Neural cell (in vitro differentiated cells): ENCODE measurements at regions not wholly inside any gene's neighbourhood (a gene's known extent, or its start where the extent isn't known, plus 50 kb on each side); places are given as distances from the start of the nearest gene placed in this dataset.

ENCODE experiments used
- H2AFZ ChIP-seq: fragments of 200-600, 300-800 bp; sonication (generic), shearing (Covaris generic); 2 replicates; pipeline ENCODE4 v1.6.0; 2014; ENCODE audit warnings: low read depth, mild to moderate bottlenecking, antibody characterized with exemption, low read length, moderate library complexity
- H3F3A ChIP-seq: fragments of 200-600 bp; shearing (Covaris generic); 2 replicates; pipeline ENCODE4 v1.6.1; 2016; ENCODE audit warnings: mild to moderate bottlenecking, moderate library complexity, mixed read lengths, antibody characterized with exemption, low read length; ENCODE audit not compliant: insufficient read depth, poor library complexity, severe bottlenecking
- H3K27ac ChIP-seq: fragments of 200-600, 300-800 bp; sonication (generic), shearing (Covaris generic); 2 replicates; pipeline ENCODE4 v1.5.1; 2014; ENCODE audit warnings: mild to moderate bottlenecking, low read length, moderate library complexity
- H3K27me3 ChIP-seq: fragments of 300-800, 200-600 bp; sonication (generic), shearing (Covaris generic); 2 replicates; pipeline ENCODE4 v1.6.0; 2014; ENCODE audit warnings: mild to moderate bottlenecking, low read depth, low read length, moderate library complexity; ENCODE audit not compliant: insufficient read depth
- H3K36me3 ChIP-seq: fragments of 300-800, 200-600 bp; sonication (generic), shearing (Covaris generic); 2 replicates; pipeline ENCODE4 v1.5.1; 2014; ENCODE audit warnings: mild to moderate bottlenecking, antibody characterized with exemption, low read length, moderate library complexity; ENCODE audit not compliant: insufficient read depth
- H3K4me2 ChIP-seq: fragments of 300-800, 200-600 bp; sonication (generic), shearing (Covaris generic); 2 replicates; pipeline ENCODE4 v1.6.0; 2014; ENCODE audit warnings: mild to moderate bottlenecking, low read length
- H3K4me3 ChIP-seq: fragments of 300-800, 200-600 bp; sonication (generic), shearing (Covaris generic); 2 replicates; pipeline ENCODE4 v1.5.1; 2014; ENCODE audit warnings: mild to moderate bottlenecking, low read length, moderate library complexity
- H3K79me2 ChIP-seq: fragments of 200-600 bp; shearing (Covaris generic); replicated peaks from 2 replicates; pipeline ENCODE4 v1.6.0; 2014; ENCODE audit warnings: mild to moderate bottlenecking, low read length, moderate library complexity; ENCODE audit not compliant: insufficient read depth
- H3K9ac ChIP-seq: fragments of 300-800, 200-600 bp; sonication (generic), shearing (Covaris generic); 2 replicates; pipeline ENCODE4 v1.6.1; 2016; ENCODE audit warnings: mild to moderate bottlenecking, low read length, mixed read lengths
- H3K9me2 ChIP-seq: fragments of 200-600 bp; shearing (Covaris generic); 2 replicates; pipeline ENCODE4 v1.6.1; 2016; ENCODE audit warnings: mild to moderate bottlenecking, low read length, mixed read lengths; ENCODE audit not compliant: insufficient read depth
- H3K9me3 ChIP-seq: fragments of 200-600, 300-800 bp; sonication (generic), shearing (Covaris generic); 2 replicates; pipeline ENCODE4 v1.6.1; 2016; ENCODE audit warnings: mild to moderate bottlenecking, mixed run types, low read length, moderate library complexity, mixed read lengths
- H4K20me1 ChIP-seq: fragments of 200-600 bp; shearing (Covaris generic); 2 replicates; pipeline ENCODE4 v1.6.1; 2016; ENCODE audit warnings: mild to moderate bottlenecking, mixed run types; ENCODE audit not compliant: insufficient read depth
- EP300 ChIP-seq: fragments of 450-650 bp; conservative IDR thresholded peaks from 2 replicates; pipeline ENCODE4 v1.6.1; 2014; ENCODE audit warnings: antibody characterized with exemption, mild to moderate bottlenecking, moderate library complexity; ENCODE audit not compliant: poor library complexity, severe bottlenecking
- EZH2 ChIP-seq: fragments of 200-600, 300-800 bp; shearing (Covaris generic), sonication (generic); IDR thresholded peaks from 2 replicates; pipeline ENCODE4 v1.6.1; 2014; ENCODE audit warnings: antibody characterized with exemption, low read length, borderline replicate concordance, mild to moderate bottlenecking; ENCODE audit not compliant: insufficient read depth, poor library complexity, severe bottlenecking
- MXI1 ChIP-seq: fragments of 450-650 bp; conservative IDR thresholded peaks from 2 replicates; pipeline ENCODE4 v1.6.1; 2014; ENCODE audit warnings: antibody characterized with exemption, mild to moderate bottlenecking; ENCODE audit not compliant: poor library complexity, severe bottlenecking
- POLR2AphosphoS5 ChIP-seq: IDR thresholded peaks from 2 replicates; pipeline ENCODE4 v1.6.1; 2012
- RAD21 ChIP-seq: fragments of 450-650 bp; conservative IDR thresholded peaks from 2 replicates; pipeline ENCODE4 v1.6.1; 2014; ENCODE audit warnings: antibody characterized with exemption, mild to moderate bottlenecking, moderate library complexity
- REST ChIP-seq: IDR thresholded peaks from 2 replicates; pipeline ENCODE4 v1.6.1; 2012; ENCODE audit warnings: borderline replicate concordance
- SMC3 ChIP-seq: fragments of 450-650 bp; conservative IDR thresholded peaks from 2 replicates; pipeline ENCODE4 v1.6.1; 2014; ENCODE audit warnings: antibody characterized with exemption, mild to moderate bottlenecking, moderate library complexity; ENCODE audit not compliant: poor library complexity
- TAF1 ChIP-seq: IDR thresholded peaks from 2 replicates; pipeline ENCODE4 v1.6.1; 2012; ENCODE audit warnings: low read depth
- TF ChIP-seq, protein P1 (sequence below): fragments of 450-650 bp; IDR thresholded peaks from 2 replicates; pipeline ENCODE4 v1.5.1; 2014; ENCODE audit warnings: antibody characterized with exemption, mild to moderate bottlenecking, moderate library complexity; ENCODE audit not compliant: poor library complexity, severe bottlenecking

DNA sequence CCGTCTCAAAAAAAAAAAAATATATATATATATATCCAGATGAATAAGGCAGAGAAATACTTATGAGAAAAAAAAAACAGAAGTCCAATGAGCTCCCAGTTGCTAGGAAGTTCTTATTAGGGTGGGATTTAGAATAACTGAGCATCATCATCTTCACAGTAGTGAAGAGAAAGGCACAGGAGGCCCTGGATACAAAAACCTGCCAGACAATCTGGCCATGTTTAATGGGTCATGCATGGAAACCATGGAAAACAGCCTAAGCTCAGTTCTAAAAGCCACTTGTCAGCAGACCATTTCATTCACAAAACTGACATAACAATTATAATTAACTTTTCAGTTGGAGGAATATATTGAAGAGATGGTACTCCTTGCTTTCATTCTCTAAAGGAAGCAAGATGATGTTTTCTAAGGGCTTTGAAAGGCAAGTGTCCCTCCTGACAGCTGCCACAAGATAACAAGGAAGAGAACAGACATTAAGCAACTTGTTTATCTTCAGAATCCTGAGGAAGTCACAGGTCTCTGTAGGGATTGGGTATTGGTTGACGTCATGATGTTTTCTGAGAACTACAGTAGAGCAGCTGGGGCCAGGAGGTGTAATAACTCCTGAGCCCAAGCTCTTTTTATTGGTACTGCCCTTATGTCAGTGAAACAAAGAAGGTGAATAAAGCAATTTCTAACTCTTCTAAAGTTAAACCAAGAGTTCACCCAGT lies 463.1 kb downstream of the DMAC1 start:
- H3K27me3 ChIP-seq: no peaks in the 10 kb centered on the region
- H3F3A ChIP-seq: no peaks in the 10 kb centered on the region
- no peak overlapping the region for H2AFZ ChIP-seq
- H3K36me3 ChIP-seq: no peaks in the 10 kb centered on the region
- H3K9me3 ChIP-seq: no peaks in the 10 kb centered on the region
- H3K9ac ChIP-seq: no peak overlapping the region
- no peak overlapping the region for H3K4me3 ChIP-seq
- TF ChIP-seq POLR2AphosphoS5: peak; percentile 49
- TF ChIP-seq MXI1: no peak
- TF ChIP-seq TAF1: no peak
- peak; percentile 85 for TF ChIP-seq EP300
- no peak for TF ChIP-seq SMC3
- no peak for TF ChIP-seq RAD21
- H4K20me1 ChIP-seq: no peaks in the 10 kb centered on the region
- no peaks in the 10 kb centered on the region for H3K9me2 ChIP-seq
- H3K79me2 ChIP-seq: no peaks in the 10 kb centered on the region
- H3K27ac ChIP-seq: peak overlapping the region; percentile 53
- H3K4me2 ChIP-seq: no peak overlapping the region

DNA sequence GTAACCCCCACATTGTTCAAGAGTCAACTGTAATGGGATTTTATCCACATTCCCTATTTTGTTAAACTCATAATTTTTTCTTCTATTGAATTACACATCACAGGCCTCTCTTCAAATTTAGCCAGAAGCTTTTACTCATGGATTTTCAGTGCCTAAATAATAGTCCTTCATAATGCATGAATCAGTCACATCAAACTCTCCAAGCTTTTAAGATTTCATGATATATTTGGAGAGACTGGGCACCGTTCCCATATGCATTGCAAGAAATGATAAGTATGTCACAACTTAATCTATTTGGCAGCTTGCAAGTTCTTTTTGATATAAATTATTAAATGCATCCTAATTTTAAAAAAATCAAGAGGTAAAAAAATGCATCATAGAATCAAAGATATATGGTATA lies 465.9 kb downstream of the DMAC1 start:
- H3K27me3 ChIP-seq: no peaks in the 10 kb centered on the region
- H3K9ac ChIP-seq: no peak overlapping the region
- no peaks in the 10 kb centered on the region for H3K36me3 ChIP-seq
- H3K79me2 ChIP-seq: no peaks in the 10 kb centered on the region
- no peaks in the 10 kb centered on the region for H3F3A ChIP-seq
- no peaks in the 10 kb centered on the region for H3K9me3 ChIP-seq
- TF ChIP-seq EP300 (no peak), REST (no peak), EZH2 (no peak), MXI1 (no peak), TAF1 (no peak), RAD21 (no peak), SMC3 (no peak), POLR2AphosphoS5 (no peak)
- TF ChIP-seq, protein P1, sequence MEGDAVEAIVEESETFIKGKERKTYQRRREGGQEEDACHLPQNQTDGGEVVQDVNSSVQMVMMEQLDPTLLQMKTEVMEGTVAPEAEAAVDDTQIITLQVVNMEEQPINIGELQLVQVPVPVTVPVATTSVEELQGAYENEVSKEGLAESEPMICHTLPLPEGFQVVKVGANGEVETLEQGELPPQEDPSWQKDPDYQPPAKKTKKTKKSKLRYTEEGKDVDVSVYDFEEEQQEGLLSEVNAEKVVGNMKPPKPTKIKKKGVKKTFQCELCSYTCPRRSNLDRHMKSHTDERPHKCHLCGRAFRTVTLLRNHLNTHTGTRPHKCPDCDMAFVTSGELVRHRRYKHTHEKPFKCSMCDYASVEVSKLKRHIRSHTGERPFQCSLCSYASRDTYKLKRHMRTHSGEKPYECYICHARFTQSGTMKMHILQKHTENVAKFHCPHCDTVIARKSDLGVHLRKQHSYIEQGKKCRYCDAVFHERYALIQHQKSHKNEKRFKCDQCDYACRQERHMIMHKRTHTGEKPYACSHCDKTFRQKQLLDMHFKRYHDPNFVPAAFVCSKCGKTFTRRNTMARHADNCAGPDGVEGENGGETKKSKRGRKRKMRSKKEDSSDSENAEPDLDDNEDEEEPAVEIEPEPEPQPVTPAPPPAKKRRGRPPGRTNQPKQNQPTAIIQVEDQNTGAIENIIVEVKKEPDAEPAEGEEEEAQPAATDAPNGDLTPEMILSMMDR: no peak
- H2AFZ ChIP-seq: no peak overlapping the region
- no peak overlapping the region for H3K4me2 ChIP-seq
- no peak overlapping the region for H3K4me3 ChIP-seq
- H3K27ac ChIP-seq: no peak overlapping the region
- no peaks in the 10 kb centered on the region for H3K9me2 ChIP-seq
- no peaks in the 10 kb centered on the region for H4K20me1 ChIP-seq
